ENCODE measurements at regions not wholly inside any gene's neighbourhood (a gene's known extent, or its start where the extent isn't known, plus 50 kb on each side); places are given as distances from the start of the nearest gene placed in this dataset.

DNA sequence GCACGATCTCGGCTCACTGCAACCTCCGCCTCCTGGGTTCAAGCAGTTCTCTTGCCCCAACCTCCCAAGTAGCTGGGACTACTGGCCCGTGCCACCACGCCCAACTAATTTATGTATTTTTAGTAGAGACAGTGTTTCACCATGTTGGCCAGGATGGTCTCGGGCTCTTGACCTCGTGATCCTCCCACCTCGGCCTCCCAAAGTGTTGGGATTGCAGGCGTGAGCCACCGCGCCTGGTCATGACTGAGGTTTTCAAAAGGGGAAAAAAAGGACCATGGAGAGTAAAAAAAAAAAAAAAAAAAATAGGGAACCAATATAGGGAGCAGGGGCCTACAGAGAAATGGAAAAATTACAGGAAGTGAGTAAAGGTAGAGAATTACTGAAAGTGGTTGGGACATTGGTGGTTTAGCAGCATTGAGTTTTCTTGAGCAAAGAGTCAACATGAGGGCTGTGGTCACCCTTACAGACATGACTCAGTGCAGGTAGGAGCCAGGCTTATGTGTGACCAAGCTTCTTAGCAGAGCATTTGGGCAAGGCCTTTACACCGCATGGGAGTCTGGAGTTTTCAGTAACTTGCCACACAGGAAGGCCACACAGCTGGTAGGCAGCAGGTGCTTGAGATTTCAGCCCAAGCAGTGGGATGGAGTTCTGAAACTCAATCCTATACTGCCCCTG lies 447.3 kb downstream of the HS3ST3B1 start:
- no peaks in the 10 kb centered on the region for H3K27me3 ChIP-seq
- H3K4me1 ChIP-seq, result no peaks in the 10 kb centered on the region
- intact Hi-C loops (cut with DNase I; ENCODE audit: low total_unique reads), result no loop called here
- no peak overlapping the region for H3K27ac ChIP-seq
- no peak for DNase-seq (ENCODE audit: low spot score in 2 of 2)
- no peak overlapping the region for H3K4me3 ChIP-seq
- H3K9me3 ChIP-seq, result no peaks in the 10 kb centered on the region
- H3K36me3 ChIP-seq, result no peaks in the 10 kb centered on the region
- no peak for TF ChIP-seq CTCF (IDR thresholded peaks at IDR 0.05)
- no peak for TF ChIP-seq POLR2A (IDR thresholded peaks at IDR 0.05)

DNA sequence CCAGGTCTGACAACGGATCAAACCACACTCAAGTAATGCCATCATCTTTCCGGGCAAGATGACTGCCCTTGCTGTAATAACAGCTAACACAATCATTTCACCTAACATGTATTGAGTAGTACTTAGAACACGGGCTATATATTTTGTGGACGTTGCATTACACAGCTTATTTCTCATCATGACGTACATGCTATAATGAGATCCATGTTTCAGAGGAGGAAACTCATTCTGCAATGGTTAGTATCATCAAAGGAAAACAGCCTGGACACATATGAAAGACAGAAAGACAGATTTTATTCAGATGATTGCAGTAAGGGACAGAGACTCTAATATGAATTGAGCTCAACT lies 446.7 kb downstream of the HS3ST3B1 start:
- intact Hi-C loops (cut with DNase I; ENCODE audit: low total_unique reads), result no loop called here
- no peaks in the 10 kb centered on the region for H3K36me3 ChIP-seq
- H3K4me3 ChIP-seq, result no peak overlapping the region
- H3K27me3 ChIP-seq, result no peaks in the 10 kb centered on the region
- no peak overlapping the region for H3K27ac ChIP-seq
- no peaks in the 10 kb centered on the region for H3K4me1 ChIP-seq
- no peak for DNase-seq (ENCODE audit: low spot score in 2 of 2)
- TF ChIP-seq POLR2AphosphoS5 (IDR thresholded peaks at IDR 0.05), result no peak
- TF ChIP-seq CTCF (IDR thresholded peaks at IDR 0.05), result no peak
- H3K9me3 ChIP-seq, result no peaks in the 10 kb centered on the region

DNA sequence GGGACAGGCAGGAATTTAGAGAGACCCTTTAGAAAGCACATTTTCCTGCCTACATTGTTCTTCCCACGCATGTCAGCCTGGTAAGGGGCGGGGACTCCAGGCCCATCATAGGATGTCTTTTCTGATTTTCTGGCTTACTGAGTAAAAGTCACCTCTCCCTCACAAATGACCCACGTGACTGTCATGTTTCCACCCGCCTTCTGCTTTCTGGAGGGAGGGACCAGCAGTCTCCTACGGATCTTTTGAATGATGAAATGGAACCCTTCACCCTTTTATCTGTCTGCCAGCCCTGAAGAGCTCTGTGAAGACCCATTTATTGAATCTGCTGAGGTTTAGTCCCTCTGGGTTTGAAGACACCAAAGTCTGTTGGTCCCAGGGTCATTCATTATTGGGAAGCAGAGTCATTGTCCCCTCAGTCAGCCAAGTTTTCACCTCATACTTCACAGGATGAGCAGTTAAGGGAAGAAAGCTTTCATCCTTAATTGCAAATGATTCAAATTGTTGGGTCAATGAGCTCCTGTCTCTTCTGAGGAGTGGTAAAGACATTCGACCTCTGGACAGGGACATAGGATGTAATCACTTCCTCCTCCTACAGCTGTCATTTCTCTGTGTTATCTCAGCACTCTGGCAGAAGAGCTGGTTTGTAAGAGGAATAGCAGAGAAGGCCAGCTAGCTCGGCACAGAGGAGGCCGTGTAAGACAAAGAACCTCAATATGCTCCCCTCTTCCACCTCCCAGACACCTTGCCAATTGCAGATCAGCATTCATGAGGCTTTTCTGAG lies 446.1 kb downstream of the HS3ST3B1 start:
- Histone ChIP-seq H3K27ac (no peak overlapping the region), H3K4me3 (no peak overlapping the region), H3K36me3 (no peaks in the 10 kb centered on the region), H3K27me3 (no peaks in the 10 kb centered on the region), H3K9me3 (no peaks in the 10 kb centered on the region), H3K4me1 (no peaks in the 10 kb centered on the region)
- intact Hi-C loops (cut with DNase I; ENCODE audit: low total_unique reads), result no loop called here
- DNase-seq (ENCODE audit: low spot score in 2 of 2), result no peak
- TF ChIP-seq POLR2A (IDR thresholded peaks at IDR 0.05) (no peak), CTCF (IDR thresholded peaks at IDR 0.05) (no peak), POLR2AphosphoS5 (IDR thresholded peaks at IDR 0.05) (no peak)

DNA sequence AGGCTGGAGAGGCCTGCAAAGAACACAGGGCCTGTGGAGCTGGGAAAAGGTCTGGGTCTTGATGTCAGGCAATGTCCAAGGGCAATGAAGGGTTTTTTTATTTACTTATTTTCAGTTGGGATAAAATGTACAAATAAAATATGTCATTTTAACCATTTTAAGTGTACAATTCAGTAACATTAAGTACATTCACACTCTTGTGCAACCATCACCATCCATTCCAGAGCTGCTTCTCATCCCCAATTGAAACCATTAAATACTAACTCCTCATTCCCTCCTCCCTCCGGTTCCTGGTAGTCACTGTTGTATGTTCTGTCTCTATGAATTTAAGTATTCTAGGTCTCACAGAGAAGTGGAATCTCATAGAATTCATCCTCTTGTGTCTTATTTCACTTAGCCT lies 444.7 kb downstream of the HS3ST3B1 start:
- Histone ChIP-seq H3K4me3 (no peak overlapping the region), H3K36me3 (no peaks in the 10 kb centered on the region), H3K27me3 (no peaks in the 10 kb centered on the region), H3K9me3 (no peaks in the 10 kb centered on the region), H3K4me1 (no peaks in the 10 kb centered on the region), H3K27ac (no peak overlapping the region)
- TF ChIP-seq CTCF (IDR thresholded peaks at IDR 0.05), result no peak
- TF ChIP-seq POLR2AphosphoS5 (IDR thresholded peaks at IDR 0.05), result no peak
- no peak for TF ChIP-seq POLR2A (IDR thresholded peaks at IDR 0.05)
- intact Hi-C loops (cut with DNase I; ENCODE audit: low total_unique reads), result no loop called here
- DNase-seq (ENCODE audit: low spot score in 2 of 2), result no peak

DNA sequence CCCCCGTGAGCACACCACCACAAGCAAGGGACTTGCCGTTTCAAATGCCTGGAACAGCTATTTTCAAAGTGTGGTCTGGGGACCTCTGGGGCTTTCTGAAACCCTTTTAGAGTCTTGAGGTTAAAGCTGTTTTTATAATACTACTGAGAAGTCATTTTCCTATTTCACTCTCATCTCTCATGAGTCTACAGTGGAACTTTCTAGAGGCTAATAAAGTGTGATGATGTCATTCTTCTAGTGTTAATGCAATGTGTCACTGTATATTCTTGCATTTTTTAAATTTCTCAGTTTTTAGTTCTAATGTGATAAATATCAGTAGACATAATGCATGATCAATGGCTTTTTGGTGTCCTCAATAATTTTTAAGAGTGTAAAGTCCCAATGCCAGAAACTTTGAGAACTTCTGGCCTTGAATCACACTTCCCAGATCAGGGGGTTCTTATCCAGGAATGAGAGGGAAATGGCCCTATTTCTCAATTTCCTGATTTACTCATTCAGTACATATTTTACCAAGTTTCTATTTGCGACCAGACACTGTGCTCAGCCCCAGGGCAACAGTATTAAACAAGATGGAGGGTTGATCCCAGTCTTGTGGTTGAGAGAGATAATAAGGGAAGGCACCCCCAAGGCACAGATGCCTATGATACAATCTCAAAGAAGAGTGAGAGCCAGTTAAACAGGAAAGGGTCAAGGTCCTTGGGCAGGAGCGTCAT lies 444.0 kb downstream of the HS3ST3B1 start:
- H3K4me3 ChIP-seq, result no peak overlapping the region
- H3K9me3 ChIP-seq, result no peaks in the 10 kb centered on the region
- DNase-seq (ENCODE audit: low spot score in 2 of 2), result no peak
- TF ChIP-seq CTCF (IDR thresholded peaks at IDR 0.05), result no peak
- no peak for TF ChIP-seq POLR2AphosphoS5 (IDR thresholded peaks at IDR 0.05)
- TF ChIP-seq POLR2A (IDR thresholded peaks at IDR 0.05), result no peak
- no peaks in the 10 kb centered on the region for H3K27me3 ChIP-seq
- H3K4me1 ChIP-seq, result no peaks in the 10 kb centered on the region
- intact Hi-C loops (cut with DNase I; ENCODE audit: low total_unique reads), result no loop called here
- no peaks in the 10 kb centered on the region for H3K36me3 ChIP-seq
- H3K27ac ChIP-seq, result no peak overlapping the region

All from breast epithelium (tissue), 4 donors.